HEK293 (cell line): ENCODE measurements at regions not wholly inside any gene's neighbourhood (a gene's known extent, or its start where the extent isn't known, plus 50 kb on each side); places are given as distances from the start of the nearest gene placed in this dataset.

Experiments used
- CTCF ChIA-PET: fragments of 350-600 bp; formaldehyde crosslinking; extraction: SDS; loops from one replicate; lab custom pipeline; 2021; ENCODE audit warnings: antibody characterized with exemption; lab: Yijun Ruan, JAX
- POLR2A ChIA-PET: fragments of 300-600 bp; formaldehyde crosslinking; extraction: SDS; loops from one replicate; lab custom pipeline; 2020; ENCODE audit warnings: antibody characterized with exemption, inconsistent platforms; lab: Yijun Ruan, JAX
- H3K27ac ChIP-seq: fragments of 200-500 bp; sonication (Bioruptor generic); 2 replicates; pipeline ENCODE4 v1.5.1; 2014; ENCODE audit warnings: low read depth, low read length, control low read depth, inconsistent platforms; ENCODE audit errors: extremely low read depth
- H3K36me3 ChIP-seq, 2 experiments: fragments of 200-500 bp in 1 of 2; sonication (Bioruptor generic) in 1 of 2; 1 replicate in 1 of 2; 2 replicates in 1 of 2; pipeline ENCODE4 v1.5.1; 2014 to 2017; ENCODE audit warnings: inconsistent platforms in 2 of 2, low read length in 2 of 2; ENCODE audit not compliant: control insufficient read depth in 2 of 2, insufficient read depth in 1 of 2
- H3K4me1 ChIP-seq: fragments of 200-500 bp; sonication (Bioruptor generic); 2 replicates; pipeline ENCODE4 v1.5.1; 2014; ENCODE audit warnings: mild to moderate bottlenecking, low read length, inconsistent platforms; ENCODE audit not compliant: control insufficient read depth, insufficient read depth
- H3K4me3 ChIP-seq: 2 replicates; pipeline ENCODE4 v1.5.1; 2011; ENCODE audit warnings: low read depth, mild to moderate bottlenecking, control low read depth, low read length, moderate library complexity
- H3K9me3 ChIP-seq: fragments of 200-500 bp; sonication (Bioruptor generic); 2 replicates; pipeline ENCODE4 v1.5.1; 2014; ENCODE audit warnings: low read depth, low read length, inconsistent platforms; ENCODE audit not compliant: control insufficient read depth, insufficient read depth
- EGR2 ChIP-seq: fragments of 450-650 bp; formaldehyde crosslinking; IDR thresholded peaks from 2 replicates; pipeline ENCODE4 v1.5.1; 2016; ENCODE audit warnings: low read depth, missing biosample characterization, missing genetic modification characterization
- KLF1 ChIP-seq: fragments of 450-650 bp; formaldehyde crosslinking; IDR thresholded peaks from 2 replicates; pipeline ENCODE4 v1.5.1; 2016; ENCODE audit warnings: missing biosample characterization, missing genetic modification characterization
- KLF10 ChIP-seq: fragments of 450-650 bp; IDR thresholded peaks from 2 replicates; pipeline ENCODE4 v1.5.1; 2018; ENCODE audit warnings: missing biosample characterization, mild to moderate bottlenecking, missing genetic modification characterization
- KLF8 ChIP-seq: fragments of 450-650 bp; formaldehyde crosslinking; IDR thresholded peaks from 2 replicates; pipeline ENCODE4 v1.5.1; 2016; ENCODE audit warnings: missing biosample characterization, missing genetic modification characterization
- SCRT2 ChIP-seq: fragments of 450-650 bp; formaldehyde crosslinking; IDR thresholded peaks from 2 replicates; pipeline ENCODE4 v1.5.1; 2016; ENCODE audit warnings: missing biosample characterization, missing genetic modification characterization
- SP3 ChIP-seq: fragments of 450-650 bp; formaldehyde crosslinking; IDR thresholded peaks from 2 replicates; pipeline ENCODE4 v1.5.1; 2016; ENCODE audit warnings: missing biosample characterization, missing genetic modification characterization
- SP7 ChIP-seq: fragments of 450-650 bp; formaldehyde crosslinking; IDR thresholded peaks from 2 replicates; pipeline ENCODE4 v1.5.1; 2016; ENCODE audit warnings: missing biosample characterization, missing genetic modification characterization
- ZBTB17 ChIP-seq: fragments of 450-650 bp; formaldehyde crosslinking; IDR thresholded peaks from 2 replicates; pipeline ENCODE4 v1.5.1; 2016; ENCODE audit warnings: missing biosample characterization, missing genetic modification characterization
- ZFP69B ChIP-seq: fragments of 450-650 bp; formaldehyde crosslinking; IDR thresholded peaks from 2 replicates; pipeline ENCODE4 v1.5.1; 2016; ENCODE audit warnings: missing biosample characterization, missing genetic modification characterization
- ZNF2 ChIP-seq: fragments of 450-650 bp; formaldehyde crosslinking; IDR thresholded peaks from 2 replicates; pipeline ENCODE4 v1.5.1; 2016; ENCODE audit warnings: missing biosample characterization, missing genetic modification characterization
- ZNF211 ChIP-seq: fragments of 450-650 bp; formaldehyde crosslinking; IDR thresholded peaks from 2 replicates; pipeline ENCODE4 v1.5.1; 2016; ENCODE audit warnings: low read depth, missing biosample characterization, missing genetic modification characterization
- ZNF24 ChIP-seq: fragments of 450-650 bp; formaldehyde crosslinking; IDR thresholded peaks from 2 replicates; pipeline ENCODE4 v1.5.1; 2016; ENCODE audit warnings: missing biosample characterization, missing genetic modification characterization
- ZNF394 ChIP-seq: fragments of 450-650 bp; formaldehyde crosslinking; IDR thresholded peaks from 2 replicates; pipeline ENCODE4 v1.5.1; 2016; ENCODE audit warnings: missing biosample characterization, missing genetic modification characterization, mild to moderate bottlenecking, moderate library complexity, borderline replicate concordance
- ZNF433 ChIP-seq: fragments of 450-650 bp; formaldehyde crosslinking; IDR thresholded peaks from 2 replicates; pipeline ENCODE4 v1.5.1; 2016; ENCODE audit warnings: missing biosample characterization, missing genetic modification characterization, low read depth
- ZNF48 ChIP-seq: fragments of 450-650 bp; formaldehyde crosslinking; IDR thresholded peaks from 2 replicates; pipeline ENCODE4 v1.5.1; 2016; ENCODE audit warnings: missing biosample characterization, missing genetic modification characterization
- ZNF501 ChIP-seq: fragments of 450-650 bp; formaldehyde crosslinking; IDR thresholded peaks from 2 replicates; pipeline ENCODE4 v1.5.1; 2016; ENCODE audit warnings: missing biosample characterization, missing genetic modification characterization
- ZNF555 ChIP-seq: fragments of 450-650 bp; formaldehyde crosslinking; conservative IDR thresholded peaks from 2 replicates; pipeline ENCODE4 v1.5.1; 2017; ENCODE audit warnings: missing biosample characterization, mild to moderate bottlenecking, missing genetic modification characterization, inconsistent platforms
- ZNF558 ChIP-seq: fragments of 450-650 bp; formaldehyde crosslinking; IDR thresholded peaks from 2 replicates; pipeline ENCODE4 v1.5.1; 2016; ENCODE audit warnings: missing biosample characterization, missing genetic modification characterization
- ZNF571 ChIP-seq: fragments of 450-650 bp; formaldehyde crosslinking; IDR thresholded peaks from 2 replicates; pipeline ENCODE4 v1.5.0; 2017; ENCODE audit warnings: missing biosample characterization, missing genetic modification characterization
- ZNF629 ChIP-seq: fragments of 450-650 bp; formaldehyde crosslinking; IDR thresholded peaks from 2 replicates; pipeline ENCODE4 v1.5.1; 2017; ENCODE audit warnings: missing biosample characterization, missing genetic modification characterization
- ZNF658 ChIP-seq: fragments of 450-650 bp; formaldehyde crosslinking; IDR thresholded peaks from 2 replicates; pipeline ENCODE4; 2016; ENCODE audit warnings: missing biosample characterization, missing genetic modification characterization
- ZNF660 ChIP-seq: fragments of 450-650 bp; IDR thresholded peaks from 2 replicates; pipeline ENCODE4 v1.5.1; 2018; ENCODE audit warnings: missing biosample characterization, mild to moderate bottlenecking, missing genetic modification characterization
- ZNF768 ChIP-seq: fragments of 450-650 bp; formaldehyde crosslinking; IDR thresholded peaks from 2 replicates; pipeline ENCODE4 v1.5.1; 2018; ENCODE audit warnings: missing biosample characterization, mild to moderate bottlenecking, missing genetic modification characterization
- ZNF791 ChIP-seq: fragments of 450-650 bp; formaldehyde crosslinking; IDR thresholded peaks from 2 replicates; pipeline ENCODE4 v1.5.1; 2016; ENCODE audit warnings: missing biosample characterization, missing genetic modification characterization
- ZNF837 ChIP-seq: fragments of 450-650 bp; formaldehyde crosslinking; IDR thresholded peaks from 2 replicates; pipeline ENCODE4 v1.5.1; 2016; ENCODE audit warnings: missing biosample characterization, missing genetic modification characterization
- ZNF843 ChIP-seq: fragments of 450-650 bp; formaldehyde crosslinking; IDR thresholded peaks from 2 replicates; pipeline ENCODE4 v1.5.1; 2016; ENCODE audit warnings: missing biosample characterization, missing genetic modification characterization
- TF ChIP-seq, protein P1 (sequence below): fragments of 450-650 bp; formaldehyde crosslinking; IDR thresholded peaks from 2 replicates; pipeline ENCODE4 v1.5.1; 2017; ENCODE audit warnings: missing biosample characterization, missing genetic modification characterization
- TF ChIP-seq, protein P2 (sequence below): fragments of 450-650 bp; formaldehyde crosslinking; IDR thresholded peaks from 2 replicates; pipeline ENCODE4 v1.5.1; 2017; ENCODE audit warnings: missing biosample characterization, missing genetic modification characterization
- TF ChIP-seq, protein P3 (sequence below): fragments of 450-650 bp; formaldehyde crosslinking; IDR thresholded peaks from 2 replicates; pipeline ENCODE4 v1.5.1; 2016; ENCODE audit warnings: missing biosample characterization, missing genetic modification characterization
- TF ChIP-seq, protein P4 (sequence below): fragments of 450-650 bp; formaldehyde crosslinking; IDR thresholded peaks from 2 replicates; pipeline ENCODE4 v1.5.1; 2016; ENCODE audit warnings: missing biosample characterization, missing genetic modification characterization
- TF ChIP-seq, protein P5 (sequence below): fragments of 450-650 bp; formaldehyde crosslinking; IDR thresholded peaks from 2 replicates; pipeline ENCODE4 v1.5.1; 2016; ENCODE audit warnings: missing biosample characterization, missing genetic modification characterization

DNA sequence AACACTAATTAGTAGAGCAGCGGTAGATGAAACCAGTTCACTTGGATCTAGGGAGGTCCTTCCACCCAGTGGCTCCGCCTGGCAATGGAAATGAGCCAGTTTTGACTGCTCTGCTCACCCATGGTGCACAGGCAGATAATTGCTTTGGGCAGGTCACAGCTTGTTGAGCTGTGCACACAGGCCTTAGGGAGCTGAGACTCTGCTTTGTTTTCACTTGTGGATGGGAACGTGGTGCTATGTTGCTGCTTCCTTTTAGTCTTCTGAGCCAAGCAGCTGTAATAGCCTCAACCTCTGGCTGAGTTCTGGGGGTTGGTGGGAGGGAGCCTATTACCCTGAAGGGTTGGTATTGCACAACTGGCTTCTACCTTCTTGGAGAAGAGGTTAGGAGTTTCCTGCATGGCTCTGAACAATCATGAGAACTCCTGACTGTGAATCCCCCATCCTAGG lies 262.3 kb upstream of the MTNR1B start:
- ChIA-PET POLR2A (no interaction called here), CTCF (interaction anchor here (0.6 to 0.7 kb wide), 2 partner anchors 87 to 508 kb away, joined by 3 to 4 read pairs; no protein-coding TSS in a partner anchor)
- no peaks in the 10 kb centered on the region for H3K9me3 ChIP-seq
- TF ChIP-seq ZNF394, result peak; percentile 72; the same call in 1 of the 2 replicates
- peak; percentile 68 for TF ChIP-seq ZFP69B
- peak; percentile 87 for TF ChIP-seq ZNF2
- TF ChIP-seq ZNF24, result peak; percentile 84
- TF ChIP-seq, protein P1, sequence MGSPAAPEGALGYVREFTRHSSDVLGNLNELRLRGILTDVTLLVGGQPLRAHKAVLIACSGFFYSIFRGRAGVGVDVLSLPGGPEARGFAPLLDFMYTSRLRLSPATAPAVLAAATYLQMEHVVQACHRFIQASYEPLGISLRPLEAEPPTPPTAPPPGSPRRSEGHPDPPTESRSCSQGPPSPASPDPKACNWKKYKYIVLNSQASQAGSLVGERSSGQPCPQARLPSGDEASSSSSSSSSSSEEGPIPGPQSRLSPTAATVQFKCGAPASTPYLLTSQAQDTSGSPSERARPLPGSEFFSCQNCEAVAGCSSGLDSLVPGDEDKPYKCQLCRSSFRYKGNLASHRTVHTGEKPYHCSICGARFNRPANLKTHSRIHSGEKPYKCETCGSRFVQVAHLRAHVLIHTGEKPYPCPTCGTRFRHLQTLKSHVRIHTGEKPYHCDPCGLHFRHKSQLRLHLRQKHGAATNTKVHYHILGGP, result no peak
- TF ChIP-seq ZNF48 (tag by site-specific recombination), result no peak
- peak; percentile 91 for TF ChIP-seq ZBTB17 (tag by site-specific recombination)
- no peak for TF ChIP-seq ZNF791 (tag by site-specific recombination)
- TF ChIP-seq SP7 (tag by site-specific recombination), result peak; percentile 92
- TF ChIP-seq, protein P2, sequence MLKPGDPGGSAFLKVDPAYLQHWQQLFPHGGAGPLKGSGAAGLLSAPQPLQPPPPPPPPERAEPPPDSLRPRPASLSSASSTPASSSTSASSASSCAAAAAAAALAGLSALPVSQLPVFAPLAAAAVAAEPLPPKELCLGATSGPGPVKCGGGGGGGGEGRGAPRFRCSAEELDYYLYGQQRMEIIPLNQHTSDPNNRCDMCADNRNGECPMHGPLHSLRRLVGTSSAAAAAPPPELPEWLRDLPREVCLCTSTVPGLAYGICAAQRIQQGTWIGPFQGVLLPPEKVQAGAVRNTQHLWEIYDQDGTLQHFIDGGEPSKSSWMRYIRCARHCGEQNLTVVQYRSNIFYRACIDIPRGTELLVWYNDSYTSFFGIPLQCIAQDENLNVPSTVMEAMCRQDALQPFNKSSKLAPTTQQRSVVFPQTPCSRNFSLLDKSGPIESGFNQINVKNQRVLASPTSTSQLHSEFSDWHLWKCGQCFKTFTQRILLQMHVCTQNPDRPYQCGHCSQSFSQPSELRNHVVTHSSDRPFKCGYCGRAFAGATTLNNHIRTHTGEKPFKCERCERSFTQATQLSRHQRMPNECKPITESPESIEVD (tag by site-specific recombination), result 0 out of 2 replicates have a peak, but pooled peaks have one; percentile 8
- TF ChIP-seq, protein P3, sequence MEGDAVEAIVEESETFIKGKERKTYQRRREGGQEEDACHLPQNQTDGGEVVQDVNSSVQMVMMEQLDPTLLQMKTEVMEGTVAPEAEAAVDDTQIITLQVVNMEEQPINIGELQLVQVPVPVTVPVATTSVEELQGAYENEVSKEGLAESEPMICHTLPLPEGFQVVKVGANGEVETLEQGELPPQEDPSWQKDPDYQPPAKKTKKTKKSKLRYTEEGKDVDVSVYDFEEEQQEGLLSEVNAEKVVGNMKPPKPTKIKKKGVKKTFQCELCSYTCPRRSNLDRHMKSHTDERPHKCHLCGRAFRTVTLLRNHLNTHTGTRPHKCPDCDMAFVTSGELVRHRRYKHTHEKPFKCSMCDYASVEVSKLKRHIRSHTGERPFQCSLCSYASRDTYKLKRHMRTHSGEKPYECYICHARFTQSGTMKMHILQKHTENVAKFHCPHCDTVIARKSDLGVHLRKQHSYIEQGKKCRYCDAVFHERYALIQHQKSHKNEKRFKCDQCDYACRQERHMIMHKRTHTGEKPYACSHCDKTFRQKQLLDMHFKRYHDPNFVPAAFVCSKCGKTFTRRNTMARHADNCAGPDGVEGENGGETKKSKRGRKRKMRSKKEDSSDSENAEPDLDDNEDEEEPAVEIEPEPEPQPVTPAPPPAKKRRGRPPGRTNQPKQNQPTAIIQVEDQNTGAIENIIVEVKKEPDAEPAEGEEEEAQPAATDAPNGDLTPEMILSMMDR (tag by site-specific recombination), result no peak
- TF ChIP-seq ZNF837, result peak; percentile 45; the same call in 1 of the 2 replicates
- TF ChIP-seq SP3 (tag by site-specific recombination), result no peak
- TF ChIP-seq, protein P4, sequence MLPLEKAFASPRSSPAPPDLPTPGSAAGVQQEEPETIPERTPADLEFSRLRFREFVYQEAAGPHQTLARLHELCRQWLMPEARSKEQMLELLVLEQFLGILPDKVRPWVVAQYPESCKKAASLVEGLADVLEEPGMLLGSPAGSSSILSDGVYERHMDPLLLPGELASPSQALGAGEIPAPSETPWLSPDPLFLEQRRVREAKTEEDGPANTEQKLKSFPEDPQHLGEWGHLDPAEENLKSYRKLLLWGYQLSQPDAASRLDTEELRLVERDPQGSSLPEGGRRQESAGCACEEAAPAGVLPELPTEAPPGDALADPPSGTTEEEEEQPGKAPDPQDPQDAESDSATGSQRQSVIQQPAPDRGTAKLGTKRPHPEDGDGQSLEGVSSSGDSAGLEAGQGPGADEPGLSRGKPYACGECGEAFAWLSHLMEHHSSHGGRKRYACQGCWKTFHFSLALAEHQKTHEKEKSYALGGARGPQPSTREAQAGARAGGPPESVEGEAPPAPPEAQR, result no peak
- peak; percentile 79 for TF ChIP-seq ZNF629
- no peak for TF ChIP-seq ZNF433
- TF ChIP-seq KLF1, result 0 out of 2 replicates have a peak, but pooled peaks have one; percentile 21
- TF ChIP-seq ZNF555 (tag by site-specific recombination), result no peak
- no peak for TF ChIP-seq ZNF658 (tag by site-specific recombination)
- peak; percentile 99 for TF ChIP-seq SCRT2 (tag by site-specific recombination)
- TF ChIP-seq EGR2 (tag by site-specific recombination), result no peak
- TF ChIP-seq ZNF501 (tag by site-specific recombination), result 0 out of 2 replicates have a peak, but pooled peaks have one; percentile 46
- TF ChIP-seq ZNF211 (tag by site-specific recombination), result no peak
- TF ChIP-seq ZNF843 (tag by site-specific recombination), result peak; percentile 79
- no peak for TF ChIP-seq ZNF571
- TF ChIP-seq ZNF558 (tag by site-specific recombination), result peak; percentile 76; the same call in 1 of the 2 replicates
- no peak for TF ChIP-seq KLF10 (tag by site-specific recombination)
- TF ChIP-seq, protein P5, sequence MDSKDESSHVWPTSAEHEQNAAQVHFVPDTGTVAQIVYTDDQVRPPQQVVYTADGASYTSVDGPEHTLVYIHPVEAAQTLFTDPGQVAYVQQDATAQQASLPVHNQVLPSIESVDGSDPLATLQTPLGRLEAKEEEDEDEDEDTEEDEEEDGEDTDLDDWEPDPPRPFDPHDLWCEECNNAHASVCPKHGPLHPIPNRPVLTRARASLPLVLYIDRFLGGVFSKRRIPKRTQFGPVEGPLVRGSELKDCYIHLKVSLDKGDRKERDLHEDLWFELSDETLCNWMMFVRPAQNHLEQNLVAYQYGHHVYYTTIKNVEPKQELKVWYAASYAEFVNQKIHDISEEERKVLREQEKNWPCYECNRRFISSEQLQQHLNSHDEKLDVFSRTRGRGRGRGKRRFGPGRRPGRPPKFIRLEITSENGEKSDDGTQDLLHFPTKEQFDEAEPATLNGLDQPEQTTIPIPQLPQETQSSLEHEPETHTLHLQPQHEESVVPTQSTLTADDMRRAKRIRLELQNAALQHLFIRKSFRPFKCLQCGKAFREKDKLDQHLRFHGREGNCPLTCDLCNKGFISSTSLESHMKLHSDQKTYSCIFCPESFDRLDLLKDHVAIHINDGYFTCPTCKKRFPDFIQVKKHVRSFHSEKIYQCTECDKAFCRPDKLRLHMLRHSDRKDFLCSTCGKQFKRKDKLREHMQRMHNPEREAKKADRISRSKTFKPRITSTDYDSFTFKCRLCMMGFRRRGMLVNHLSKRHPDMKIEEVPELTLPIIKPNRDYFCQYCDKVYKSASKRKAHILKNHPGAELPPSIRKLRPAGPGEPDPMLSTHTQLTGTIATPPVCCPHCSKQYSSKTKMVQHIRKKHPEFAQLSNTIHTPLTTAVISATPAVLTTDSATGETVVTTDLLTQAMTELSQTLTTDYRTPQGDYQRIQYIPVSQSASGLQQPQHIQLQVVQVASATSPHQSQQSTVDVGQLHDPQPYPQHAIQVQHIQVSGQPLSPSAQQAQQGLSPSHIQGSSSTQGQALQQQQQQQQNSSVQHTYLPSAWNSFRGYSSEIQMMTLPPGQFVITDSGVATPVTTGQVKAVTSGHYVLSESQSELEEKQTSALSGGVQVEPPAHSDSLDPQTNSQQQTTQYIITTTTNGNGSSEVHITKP, result peak; percentile 89
- no peak for TF ChIP-seq KLF8 (tag by site-specific recombination)
- no peak for TF ChIP-seq ZNF768 (tag by site-specific recombination)
- TF ChIP-seq ZNF660 (tag by site-specific recombination), result peak; percentile 94; the same call in 1 of the 2 replicates

More for the DNA sequence above, 262.3 kb upstream of the MTNR1B start:
- peaks cover 9% of the 10 kb centered on the region for H3K4me1 ChIP-seq
- H3K36me3 ChIP-seq, result no peaks in the 10 kb centered on the region
- H3K4me3 ChIP-seq, result no peak overlapping the region
- H3K27ac ChIP-seq, result peak overlapping the region; percentile 83
